Spleen (tissue), 3 donors: ENCODE measurements at regions not wholly inside any gene's neighbourhood (a gene's known extent, or its start where the extent isn't known, plus 50 kb on each side); places are given as distances from the start of the nearest gene placed in this dataset.

ENCODE experiments used
- POLR2A ChIP-seq, 3 donors: fragments of 450-650 bp; IDR thresholded peaks; one replicate each; pipeline ENCODE4 v1.5.1; 2017; ENCODE audit warnings: antibody characterized with exemption in 3 of 3, mild to moderate bottlenecking in 1 of 3
- POLR2AphosphoS5 ChIP-seq, 3 donors: sonication (generic); formaldehyde crosslinking; IDR thresholded peaks; one replicate each; pipeline ENCODE4 v1.5.1; 2017; ENCODE audit warnings: antibody characterized with exemption in 3 of 3

DNA sequence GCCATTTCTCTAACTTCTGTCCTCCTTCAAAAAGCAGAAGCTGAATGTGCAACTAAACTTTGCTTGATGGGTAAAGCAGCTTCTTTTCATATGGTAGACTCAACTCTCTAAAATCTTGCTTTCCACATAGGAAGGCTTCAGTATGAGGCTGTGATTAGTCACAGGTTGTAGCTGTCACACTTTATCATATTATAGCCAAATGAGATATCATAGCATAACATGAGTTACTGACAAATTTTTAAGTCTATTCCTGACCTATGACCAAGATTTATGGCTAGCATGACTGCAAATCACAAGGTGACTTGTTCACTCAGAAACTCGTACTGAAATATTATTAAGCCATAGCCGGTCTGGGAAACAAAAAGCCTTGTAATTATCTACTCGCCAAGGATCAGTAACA, 998.6 kb downstream of the RPA4 start:
- TF ChIP-seq POLR2AphosphoS5 (IDR thresholded peaks at IDR 0.05) (no peak), POLR2A (IDR thresholded peaks at IDR 0.05) (no peak)
